DLD1 (cell line): ENCODE measurements at regions not wholly inside any gene's neighbourhood (a gene's known extent, or its start where the extent isn't known, plus 50 kb on each side); places are given as distances from the start of the nearest gene placed in this dataset.

Experiments
- in situ Hi-C: cut with HindIII; loops from 2 replicates; pipeline ENCODE4 v1.10.0; 2017; ENCODE audit warnings: low sequenced_read_pairs

DNA sequence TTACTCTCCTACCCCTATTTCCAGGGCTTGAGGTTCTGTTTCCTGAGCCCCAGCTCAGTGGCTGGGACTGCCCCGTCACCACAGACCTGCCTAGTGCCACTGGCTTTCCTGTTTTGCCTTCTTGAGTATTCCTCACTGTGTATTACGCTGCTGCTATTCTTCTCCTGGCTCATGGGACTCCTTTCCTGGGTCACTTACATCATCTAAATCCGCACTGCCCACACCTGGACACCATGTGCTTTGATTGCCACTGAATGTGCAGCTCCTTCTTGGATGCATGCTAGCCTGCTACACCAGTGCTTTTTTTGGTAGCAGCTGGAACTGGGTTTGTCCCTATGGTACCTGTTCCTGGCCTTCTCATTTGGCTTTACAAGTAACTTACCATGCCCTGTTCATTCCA is 96.6 kb upstream of the PTPRM start:
- in situ Hi-C loops = no loop called here

DNA sequence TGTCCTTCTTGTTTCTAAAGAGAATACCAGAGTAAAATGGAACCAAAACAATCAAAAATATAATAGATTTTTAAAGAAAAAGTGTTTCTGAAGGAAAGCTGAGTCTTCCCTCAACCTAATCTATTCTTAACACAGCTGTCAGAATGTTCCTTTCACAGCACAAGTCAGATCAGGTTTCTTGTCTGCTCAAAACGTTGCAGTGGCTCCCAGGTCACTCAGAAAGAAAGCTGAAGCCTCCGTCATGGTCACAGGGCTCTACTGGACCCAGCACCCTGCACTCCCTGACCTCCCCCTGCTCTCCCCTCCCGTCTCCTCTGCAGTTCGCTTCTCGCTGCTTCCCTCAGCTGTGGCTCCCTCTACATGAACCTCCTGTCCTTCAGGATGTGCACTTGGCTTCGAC is 90.7 kb upstream of the PTPRM start:
- in situ Hi-C loops = no loop called here

DNA sequence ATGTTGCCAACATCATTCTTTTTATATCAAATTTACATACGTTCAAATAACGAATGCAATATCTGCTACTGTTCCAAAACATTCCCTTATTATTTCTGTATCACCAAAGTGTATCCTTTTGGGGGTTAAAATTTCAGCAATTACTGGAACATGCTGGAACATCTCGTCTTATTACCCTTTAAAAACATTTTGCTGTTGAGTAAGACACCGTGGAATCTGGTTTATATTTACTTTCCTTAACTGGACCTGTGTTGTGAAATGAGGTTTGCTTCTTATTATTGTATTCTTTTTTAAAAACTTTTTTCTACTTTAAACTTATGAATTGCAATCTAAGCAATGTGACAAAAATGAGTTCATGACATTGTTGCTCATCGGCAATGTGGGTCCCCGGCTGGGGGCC is 87.4 kb upstream of the PTPRM start:
- in situ Hi-C loops = no loop called here

DNA sequence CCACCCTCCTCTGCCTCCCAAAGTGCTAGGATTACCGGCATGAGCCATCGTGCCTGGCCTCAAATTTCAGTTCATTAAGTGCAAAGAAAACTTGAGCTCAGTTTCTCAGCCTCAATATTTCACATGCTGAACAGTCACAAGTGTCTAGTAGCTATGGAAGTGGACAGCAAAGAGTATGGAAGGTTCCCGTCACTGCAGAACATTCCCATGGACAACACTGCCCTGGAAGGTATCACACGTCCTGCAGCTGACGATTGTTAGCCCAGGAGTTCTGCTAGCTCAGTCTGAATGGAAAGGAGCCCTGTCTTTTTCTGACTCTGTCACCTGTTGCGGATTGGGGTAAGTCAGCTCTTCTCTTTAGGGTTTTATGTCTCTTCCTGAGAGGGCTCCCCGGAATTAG is 86.2 kb upstream of the PTPRM start:
- in situ Hi-C loops = no loop called here

DNA sequence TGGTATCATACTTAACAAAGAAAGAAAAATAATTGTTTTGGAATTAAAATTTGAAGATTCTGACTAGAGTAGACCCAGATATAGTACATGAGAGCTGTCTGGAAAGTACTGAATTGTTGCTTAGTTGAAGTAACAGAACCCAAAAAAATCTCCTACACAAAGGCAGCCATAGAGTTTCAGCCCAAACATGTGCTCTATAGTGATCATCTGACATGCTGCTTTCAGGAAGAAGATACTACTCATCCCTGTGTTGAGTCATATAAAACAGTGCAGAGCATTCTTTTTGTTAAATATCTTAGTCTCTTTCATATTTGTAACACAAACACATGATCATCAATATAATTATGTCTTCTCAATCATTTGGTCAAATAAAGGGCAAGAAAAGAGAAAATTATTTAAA is 84.8 kb upstream of the PTPRM start:
- in situ Hi-C loops = no loop called here

DNA sequence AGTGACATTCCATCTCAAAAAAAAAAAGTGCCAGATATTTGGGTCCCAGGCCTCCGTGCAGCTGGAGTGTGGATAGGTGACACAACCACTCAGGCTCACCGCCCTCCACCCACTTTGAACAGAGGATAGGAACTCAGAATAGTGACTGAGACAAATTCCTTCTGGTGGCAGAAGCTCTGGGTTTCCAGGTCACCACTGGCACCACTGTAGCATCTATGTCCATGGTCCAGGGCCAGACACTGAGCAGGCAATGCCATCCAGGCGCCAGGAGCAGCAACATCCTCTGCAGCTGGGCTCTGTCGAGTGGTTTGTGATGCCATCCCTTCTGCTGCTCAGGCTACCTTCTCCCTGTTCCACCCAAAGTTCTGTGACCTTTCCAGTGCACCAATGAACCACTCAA is 81.5 kb upstream of the PTPRM start:
- in situ Hi-C loops = no loop called here

DNA sequence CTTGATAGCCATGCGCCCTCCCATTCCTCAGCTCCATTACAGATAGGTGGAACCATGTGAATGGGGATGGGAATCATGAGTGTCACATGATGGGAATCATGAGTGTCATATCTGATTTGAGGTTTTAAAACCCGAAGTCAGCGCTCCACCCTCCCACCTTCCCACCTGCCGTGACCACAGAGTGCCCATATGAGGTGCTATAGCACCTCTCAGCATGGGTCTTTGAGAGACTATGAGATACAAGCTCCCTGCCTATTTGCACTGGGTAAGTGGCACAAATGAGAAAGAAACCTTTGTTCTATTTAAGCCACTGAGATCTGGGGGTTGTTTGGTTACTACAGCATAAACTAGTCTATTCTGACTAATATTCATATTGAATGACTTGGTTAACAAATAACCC is 78.5 kb upstream of the PTPRM start:
- in situ Hi-C loops = no loop called here

DNA sequence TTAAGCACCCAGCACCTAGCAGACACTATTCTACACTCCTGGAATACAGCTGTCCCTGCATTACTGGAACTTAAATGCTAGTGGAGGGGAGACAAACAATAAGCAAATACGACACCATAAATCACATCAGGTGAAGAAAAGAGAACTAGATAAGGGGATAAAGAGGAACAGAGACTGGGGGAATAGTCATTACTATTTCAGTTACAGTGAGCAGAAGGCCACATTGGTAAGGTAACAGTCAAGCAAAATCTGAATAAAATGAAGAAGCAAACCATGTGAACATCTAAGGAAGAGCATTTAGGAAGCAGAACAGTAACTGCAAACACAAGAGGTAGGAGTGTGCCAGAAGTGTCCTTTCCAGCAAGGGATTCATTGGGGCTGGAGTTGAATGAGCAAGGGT is 77.0 kb upstream of the PTPRM start:
- in situ Hi-C loops = no loop called here

DNA sequence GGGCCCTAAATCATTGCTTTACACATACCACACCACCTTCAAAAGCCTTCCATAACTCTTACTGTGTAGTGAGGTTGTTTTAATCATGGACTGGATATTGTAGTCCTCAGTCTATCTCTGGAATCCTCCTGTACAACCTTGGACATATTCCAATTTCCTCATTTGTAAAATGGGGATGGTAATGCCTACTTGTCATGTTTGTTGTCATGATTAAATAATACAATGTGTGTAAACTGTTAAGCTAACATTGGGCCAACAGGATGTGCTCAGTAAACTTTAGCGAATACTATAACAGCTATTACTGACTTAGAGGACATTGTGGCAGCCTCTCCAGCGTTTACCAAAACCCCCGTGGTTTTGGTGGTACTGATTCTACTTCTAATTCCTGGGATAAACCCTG is 74.7 kb upstream of the PTPRM start:
- in situ Hi-C loops = no loop called here

DNA sequence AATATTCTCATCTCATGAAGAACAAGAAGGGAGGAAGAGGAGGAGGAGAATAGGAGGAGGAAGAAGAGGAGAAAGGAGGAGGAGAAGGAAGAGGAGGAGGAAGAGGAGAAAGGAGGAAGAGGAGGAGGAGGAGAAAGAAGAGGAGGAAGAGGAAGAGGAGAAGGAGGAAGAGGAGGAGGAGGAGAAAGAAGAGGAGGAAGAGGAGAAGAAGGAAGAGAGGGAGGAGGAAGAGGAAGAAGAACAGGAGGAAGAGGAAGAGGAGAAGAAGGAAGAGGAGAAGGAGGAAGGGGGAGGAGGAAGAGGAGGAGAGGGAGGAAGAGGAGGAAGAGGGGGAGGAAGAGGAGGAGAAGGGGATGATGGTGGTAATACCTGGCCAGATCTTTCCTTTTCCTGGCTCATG is 70.0 kb upstream of the PTPRM start:
- in situ Hi-C loops = no loop called here

DNA sequence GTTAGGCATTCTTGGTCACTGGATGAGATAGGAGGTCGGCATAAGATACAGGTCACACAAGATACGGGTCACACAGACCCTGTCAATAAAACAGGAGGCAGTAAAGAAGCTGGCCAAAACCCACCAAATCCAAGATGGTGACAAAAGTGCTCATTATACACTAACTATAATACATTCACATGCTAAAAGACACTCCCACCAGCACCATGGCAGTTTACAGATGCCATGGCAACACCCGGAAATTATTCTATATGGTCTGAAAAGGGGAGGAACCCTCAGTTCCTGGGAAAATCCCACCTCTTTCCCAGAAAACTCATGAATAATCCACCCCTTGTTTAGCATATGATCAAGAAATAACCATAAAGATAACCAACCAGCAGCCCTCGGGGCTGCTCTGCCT is 56.0 kb upstream of the PTPRM start:
- in situ Hi-C loops = no loop called here

DNA sequence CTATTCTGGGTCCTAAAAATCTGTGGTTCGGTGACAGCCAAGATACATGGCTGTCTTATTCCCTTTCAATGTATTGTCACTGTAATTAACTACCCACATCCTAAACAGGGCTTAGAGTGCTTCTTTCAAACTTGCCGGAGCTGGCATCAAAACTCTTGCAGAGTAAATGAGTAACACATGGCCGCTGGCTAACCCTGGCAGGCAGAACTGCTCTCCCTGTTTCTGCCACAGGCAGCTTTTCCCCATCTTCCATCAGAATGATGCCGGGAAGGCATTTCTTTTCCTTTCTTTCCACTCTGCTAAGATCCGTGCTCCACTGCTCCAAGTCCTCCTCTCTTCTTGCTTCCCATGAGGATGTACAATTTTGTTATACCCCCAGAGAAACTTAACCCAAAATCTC is 54.8 kb upstream of the PTPRM start:
- in situ Hi-C loops = no loop called here

DNA sequence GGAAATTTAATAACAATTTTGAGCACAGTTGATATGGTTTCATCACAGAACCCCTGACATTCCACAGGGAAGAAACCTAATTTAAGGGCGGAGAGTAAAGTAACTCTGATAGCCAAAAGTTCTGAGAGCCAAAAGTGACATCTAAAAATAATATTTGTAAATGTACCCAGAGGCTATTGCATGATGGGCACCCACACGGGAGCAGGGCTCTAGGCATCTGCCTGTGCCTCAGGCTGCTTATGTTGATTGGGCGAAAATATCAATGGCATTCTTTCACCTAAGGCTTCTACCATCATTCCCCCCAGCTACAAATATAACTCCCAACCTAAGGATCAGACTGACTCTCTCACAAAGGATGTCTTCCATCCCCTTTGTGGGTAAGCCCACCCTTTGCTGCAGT is 54.1 kb upstream of the PTPRM start:
- in situ Hi-C loops = no loop called here

DNA sequence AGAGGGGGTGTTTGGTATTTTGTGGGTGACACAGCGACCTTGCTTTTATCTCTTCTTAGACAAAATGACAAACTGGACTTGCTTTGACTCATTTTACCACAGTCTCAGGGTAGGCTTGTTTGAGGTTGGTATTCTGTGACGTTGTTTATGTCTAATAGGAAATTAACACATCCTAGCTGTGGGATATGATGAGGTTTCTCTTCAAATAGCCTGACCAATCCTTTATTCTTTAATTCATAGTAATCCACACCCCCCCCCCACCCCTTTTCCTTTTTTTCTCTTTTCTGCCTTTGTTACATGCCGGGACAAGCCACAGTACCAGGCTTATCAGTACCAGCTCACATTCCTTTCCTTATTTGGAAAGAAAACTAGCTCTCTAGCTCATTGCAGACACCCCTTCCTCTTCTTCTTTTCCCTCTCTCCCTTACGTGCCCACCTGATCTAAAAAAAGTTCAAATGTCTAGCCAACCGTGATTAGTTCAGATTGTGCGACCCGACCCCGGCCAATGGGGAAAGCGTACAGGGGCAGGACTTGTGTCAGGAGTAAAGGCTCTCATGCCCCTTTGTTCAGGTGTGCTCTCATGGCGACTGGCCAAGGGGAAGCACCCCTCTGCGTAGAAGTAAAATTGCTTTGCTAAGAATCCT is 52.2 kb upstream of the PTPRM start:
- in situ Hi-C loops = no loop called here

DNA sequence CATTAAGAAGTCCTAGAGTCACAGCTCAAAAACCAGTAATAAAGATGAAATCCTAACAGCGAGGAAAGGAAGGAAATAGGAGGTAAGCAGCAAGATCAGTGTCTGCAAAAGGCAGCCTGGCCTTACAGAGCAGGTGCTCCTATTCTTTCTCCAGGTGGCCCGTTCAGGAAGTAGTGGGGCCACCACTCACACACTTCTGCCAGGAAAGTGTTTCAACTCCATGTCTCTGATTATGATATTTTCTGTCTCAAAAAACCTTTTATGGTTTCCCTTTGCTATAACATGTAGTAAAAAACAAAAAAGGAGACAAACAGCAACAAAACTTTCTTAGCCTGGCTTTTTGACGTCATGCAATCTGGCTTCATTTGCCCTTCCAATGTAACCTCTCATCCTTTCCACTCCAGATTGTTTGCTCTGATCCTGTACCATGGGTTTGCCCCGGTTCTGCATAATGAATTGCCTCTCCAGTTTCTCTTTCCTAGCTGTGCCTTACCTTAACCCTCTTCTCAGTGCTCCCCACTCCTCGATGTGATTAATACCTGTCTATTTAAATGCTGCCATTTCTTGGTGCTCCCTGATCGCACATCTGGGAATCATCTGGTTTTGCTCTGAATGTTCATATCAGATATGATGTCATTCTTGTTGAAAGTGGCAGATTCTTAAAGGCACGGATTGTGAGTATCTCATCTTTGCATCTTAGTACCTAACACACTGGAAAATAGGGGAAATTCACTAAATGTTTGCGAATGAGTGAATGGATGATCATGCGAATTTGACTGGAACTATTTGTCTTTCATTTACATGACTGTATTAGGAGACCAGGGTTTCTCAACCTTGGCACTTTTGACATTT is 50.6 kb upstream of the PTPRM start:
- in situ Hi-C loops = no loop called here
